ENCODE measurements at regions not wholly inside any gene's neighbourhood (a gene's known extent, or its start where the extent isn't known, plus 50 kb on each side); places are given as distances from the start of the nearest gene placed in this dataset.

- peaks cover 0 to 2% (median 0%) of the 10 kb centered on the region in 7 donors for H3K9me3 Mint-ChIP-seq
- no peak overlapping the region for H3K4me3 ChIP-seq (replicated peaks in 1 of 3; ENCODE audit: low read depth in 2 of 3, low read length in 3 of 3)
Observed at GRCh38 chr1:56149761-56150160, 429.6 kb downstream of the PLPP3 start.

DNA sequence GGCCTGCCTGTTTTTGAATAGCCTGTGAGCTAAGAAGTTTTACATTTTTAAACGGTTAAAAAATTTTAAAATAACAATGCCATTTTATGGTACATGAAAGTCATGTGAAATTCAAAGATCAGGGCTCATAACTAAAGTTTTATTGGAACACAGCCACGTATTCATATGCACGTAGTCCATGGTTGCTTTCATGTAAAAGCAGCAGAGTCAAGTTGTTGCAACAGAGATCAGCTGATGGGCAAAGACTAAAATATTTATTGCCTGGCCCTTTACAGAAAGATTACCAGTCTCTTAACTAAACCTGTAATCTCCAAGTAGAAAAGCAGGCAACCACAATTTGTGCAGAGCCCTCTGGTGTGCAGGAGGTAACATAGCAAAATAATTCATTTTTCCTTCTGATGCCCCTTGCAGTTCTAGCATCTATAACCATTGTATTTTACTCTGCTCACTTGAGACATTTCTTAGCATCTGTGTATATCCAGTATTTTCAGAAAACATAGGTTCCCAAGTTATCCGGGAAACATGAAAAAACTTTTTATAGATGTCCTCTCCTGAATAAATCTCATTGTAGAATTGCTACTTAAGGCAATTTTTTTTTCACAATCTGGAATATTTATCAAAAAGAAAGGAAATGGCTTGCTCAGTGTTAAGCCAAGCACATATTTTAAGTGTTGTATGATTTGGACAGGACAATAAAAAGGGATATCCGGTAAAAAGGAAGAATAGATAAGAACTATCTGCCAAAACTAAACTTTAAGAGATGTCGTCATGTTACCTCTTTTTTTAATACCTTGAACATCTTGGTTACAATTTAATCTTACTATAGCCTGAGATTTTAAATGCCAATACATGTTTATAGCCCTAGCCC, 430.8 kb downstream of the PLPP3 start:
- no peak overlapping the region for H3K4me3 Mint-ChIP-seq

More at GRCh38 chr1:56149761-56150160, 429.6 kb downstream of the PLPP3 start:
- Histone ChIP-seq H2AFZ (ENCODE audit: insufficient read depth, low read depth, low read length, poor library complexity, severe bottlenecking) (no peak overlapping the region), H3K9me3 (replicated peaks in 1 of 2; ENCODE audit: control insufficient read depth in 1 of 2, insufficient read depth in 1 of 2, low read length in 2 of 2) (no peaks in the 10 kb centered on the region), H3K9ac (ENCODE audit: insufficient read depth, low read length, poor library complexity, severe bottlenecking) (no peak overlapping the region), H3K4me2 (replicated peaks; ENCODE audit: extremely low read depth, low read length, poor library complexity, severe bottlenecking) (no peak overlapping the region), H3K27ac (ENCODE audit: low read depth in 1 of 2, low read length in 2 of 2) (no peak overlapping the region), H3K79me2 (ENCODE audit: insufficient read depth, low read length) (no peaks in the 10 kb centered on the region), H3K4me1 (ENCODE audit: control insufficient read depth in 1 of 2, insufficient read depth in 2 of 2, low read length in 2 of 2) (no peaks in the 10 kb centered on the region), H4K20me1 (ENCODE audit: insufficient read depth, low read length) (no peaks in the 10 kb centered on the region), H3K36me3 (replicated peaks in 1 of 2; ENCODE audit: control insufficient read depth in 1 of 2, insufficient read depth in 2 of 2, low read length in 2 of 2) (no peaks in the 10 kb centered on the region), H3K27me3 (ENCODE audit: control insufficient read depth in 2 of 2, insufficient read depth in 2 of 2, low read length in 2 of 2) (no peaks in the 10 kb centered on the region)
- intact Hi-C loops (cut with micrococcal nuclease) = no loop called here
- WGBS (ENCODE audit: insufficient coverage) = 98% methylated on average over 4 of the region's 6 CpGs
- H3K4me3 Mint-ChIP-seq = no peak overlapping the region
- no peak for DNase-seq
- no peak for TF ChIP-seq CTCF (IDR thresholded peaks at IDR 0.05)
- H3K4me1 Mint-ChIP-seq = no peaks in the 10 kb centered on the region
- H3K27ac Mint-ChIP-seq = no peak overlapping the region
- peaks cover 0 to 3% (median 1%) of the 10 kb centered on the region in 3 donors for H3K27me3 Mint-ChIP-seq (ENCODE audit: low read depth in 3 of 3)
- H3K36me3 Mint-ChIP-seq = no peaks in the 10 kb centered on the region

More for the DNA sequence above, 430.8 kb downstream of the PLPP3 start:
- Mint-ChIP-seq H3K36me3 (no peaks in the 10 kb centered on the region), H3K27me3 (ENCODE audit: low read depth in 3 of 3) (peaks cover 0 to 3% (median 1%) of the 10 kb centered on the region in 3 donors), H3K9me3 (peaks cover 0 to 3% (median 0%) of the 10 kb centered on the region in 7 donors), H3K4me1 (no peaks in the 10 kb centered on the region), H3K27ac (no peak overlapping the region)
- H4K20me1 ChIP-seq (ENCODE audit: insufficient read depth, low read length) = no peaks in the 10 kb centered on the region
- H3K9ac ChIP-seq (ENCODE audit: insufficient read depth, low read length, poor library complexity, severe bottlenecking) = no peak overlapping the region
- no peak for DNase-seq
- no peaks in the 10 kb centered on the region for H3K36me3 ChIP-seq (replicated peaks in 1 of 2; ENCODE audit: control insufficient read depth in 1 of 2, insufficient read depth in 2 of 2, low read length in 2 of 2)
- intact Hi-C loops (cut with micrococcal nuclease) = no loop called here
- no peaks in the 10 kb centered on the region for H3K9me3 ChIP-seq (replicated peaks in 1 of 2; ENCODE audit: control insufficient read depth in 1 of 2, insufficient read depth in 1 of 2, low read length in 2 of 2)
- no peaks in the 10 kb centered on the region for H3K79me2 ChIP-seq (ENCODE audit: insufficient read depth, low read length)
- no peak overlapping the region for H3K4me3 ChIP-seq (replicated peaks in 1 of 3; ENCODE audit: low read depth in 2 of 3, low read length in 3 of 3)
- 94% methylated on average over 2 of the region's 6 CpGs for WGBS (ENCODE audit: insufficient coverage)
- no peaks in the 10 kb centered on the region for H3K4me1 ChIP-seq (ENCODE audit: control insufficient read depth in 1 of 2, insufficient read depth in 2 of 2, low read length in 2 of 2)
- no peaks in the 10 kb centered on the region for H3K27me3 ChIP-seq (ENCODE audit: control insufficient read depth in 2 of 2, insufficient read depth in 2 of 2, low read length in 2 of 2)
- H3K4me2 ChIP-seq (replicated peaks; ENCODE audit: extremely low read depth, low read length, poor library complexity, severe bottlenecking) = no peak overlapping the region
- H3K27ac ChIP-seq (ENCODE audit: low read depth in 1 of 2, low read length in 2 of 2) = no peak overlapping the region
- H2AFZ ChIP-seq (ENCODE audit: insufficient read depth, low read depth, low read length, poor library complexity, severe bottlenecking) = no peak overlapping the region
- TF ChIP-seq CTCF (IDR thresholded peaks at IDR 0.05) = no peak

Data from CD14-positive monocyte (primary cell).